ENCODE measurements at regions not wholly inside any gene's neighbourhood (a gene's known extent, or its start where the extent isn't known, plus 50 kb on each side); places are given as distances from the start of the nearest gene placed in this dataset.

- TF ChIP-seq CTCF (IDR thresholded peaks at IDR 0.05; ENCODE audit: low read depth, low read length, poor library complexity, severe bottlenecking): no peak
- TF ChIP-seq EZH2phosphoT487 (IDR thresholded peaks at IDR 0.05; ENCODE audit: borderline replicate concordance, low read length): no peak
These were observed 101.8 kb upstream of the SULF2 start for GRCh38 chr20:47887064-47887463.
